Gastrocnemius medialis (tissue), 4 donors: ENCODE measurements at regions not wholly inside any gene's neighbourhood (a gene's known extent, or its start where the extent isn't known, plus 50 kb on each side); places are given as distances from the start of the nearest gene placed in this dataset.
"Not testable (repeated sequence)": the region's sequence is repeated elsewhere in the genome, so short reads cannot be mapped to it uniquely, and the experiment has no call there.

ENCODE experiments used
- ATAC-seq, 2 donors: fragments of 150-250 bp; one replicate each; pipeline ENCODE4 v1.9.1; 2016
- DNase-seq, 2 donors: peaks; one replicate each; pipeline ENCODE4 v3.0.0-alpha.2; 2019
- H3K27ac ChIP-seq, 4 donors: fragments of 200-600 bp; sonication (generic); 1 replicate in 1 of 4; 2 replicates in 3 of 4; pipeline ENCODE4 v1.5.1; 2016 to 2018; ENCODE audit warnings: mild to moderate bottlenecking in 2 of 4, moderate library complexity in 1 of 4
- H3K27me3 ChIP-seq, 3 donors: fragments of 200-600 bp; sonication (generic) in 2 of 3; 1 replicate in 1 of 3; 2 replicates in 2 of 3; pipeline versions ENCODE4 v1.5.1 to v1.6.0; 2016 to 2019; ENCODE audit warnings: mild to moderate bottlenecking in 1 of 3, moderate library complexity in 1 of 3
- H3K36me3 ChIP-seq, 2 donors: fragments of 200-600 bp; sonication (generic) in 1 of 2; one replicate each; pipeline ENCODE4 v1.5.1; 2017 to 2018
- H3K4me1 ChIP-seq, 2 donors: fragments of 200-600 bp; sonication (generic) in 1 of 2; one replicate each; pipeline ENCODE4 v1.5.1; 2016 to 2017; ENCODE audit warnings: mild to moderate bottlenecking in 2 of 2
- H3K4me3 ChIP-seq, 4 donors: fragments of 200-600 bp; sonication (generic) in 3 of 4; 1 replicate in 1 of 4; 2 replicates in 3 of 4; pipeline ENCODE4 v1.5.1; 2016 to 2019; ENCODE audit warnings: mild to moderate bottlenecking in 2 of 4
- H3K9me3 ChIP-seq, 3 donors: fragments of 200-600 bp; sonication (generic) in 2 of 3; 1 replicate in 1 of 3; 2 replicates in 2 of 3; pipeline ENCODE4 v1.5.1; 2016 to 2019
- CTCF ChIP-seq, 5 experiments: fragments of 450-650 bp in 3 of 5; fragments of 200-600 bp in 2 of 5; sonication (generic) in 2 of 5; IDR thresholded peaks in 4 of 5; conservative IDR thresholded peaks in 1 of 5; 1 replicate in 4 of 5; 2 replicates in 1 of 5; pipeline ENCODE4 v1.5.1; 2016 to 2019; ENCODE audit warnings: antibody characterized with exemption in 5 of 5, mild to moderate bottlenecking in 3 of 5, moderate library complexity in 3 of 5
- POLR2A ChIP-seq, 2 donors: fragments of 450-650 bp; IDR thresholded peaks; one replicate each; pipeline ENCODE4 v1.6.1; 2017; ENCODE audit warnings: antibody characterized with exemption in 2 of 2, mild to moderate bottlenecking in 2 of 2, moderate library complexity in 2 of 2
- in situ Hi-C, 4 donors: fragments of 200-750 bp; cut with MboI; loops; one replicate each; pipeline versions ENCODE4 v1.15.0 to v1.8.0; 2017; ENCODE audit warnings: low sequenced_read_pairs in 4 of 4
- intact Hi-C: fragments of 100-400 bp; cut with DNase I; formaldehyde crosslinking; loops from one replicate; pipeline ENCODE4 v1.15.1; 2023; ENCODE audit warnings: low total_unique reads

- H3K27ac ChIP-seq = no peak overlapping the region
- ATAC-seq (no peak), DNase-seq (no peak)
- no peak overlapping the region for H3K4me3 ChIP-seq
- H3K27me3 ChIP-seq = no peaks in the 10 kb centered on the region
- no peak for TF ChIP-seq CTCF (IDR thresholded peaks at IDR 0.05 in 4 of 5, conservative IDR thresholded peaks at IDR 0.05 in 1 of 5)
- no peak for TF ChIP-seq POLR2A (IDR thresholded peaks at IDR 0.05)
- H3K36me3 ChIP-seq = no peaks in the 10 kb centered on the region
- intact Hi-C loops (no loop called here), in situ Hi-C loops (no loop called here)
- H3K9me3 ChIP-seq = no peaks in the 10 kb centered on the region
- no peaks in the 10 kb centered on the region for H3K4me1 ChIP-seq
These were observed 126.0 kb upstream of the MITF start for GRCh38 chr3:69613286-69613685.

GRCh38 chr3:69612791-69613190, 126.5 kb upstream of the MITF start:
- Histone ChIP-seq H3K36me3 (no peaks in the 10 kb centered on the region), H3K27ac (no peak overlapping the region), H3K9me3 (no peaks in the 10 kb centered on the region), H3K4me1 (no peaks in the 10 kb centered on the region), H3K27me3 (no peaks in the 10 kb centered on the region), H3K4me3 (no peak overlapping the region)
- DNase-seq (no peak), ATAC-seq (no peak)
- in situ Hi-C loops (no loop called here), intact Hi-C loops (no loop called here)
- TF ChIP-seq POLR2A (IDR thresholded peaks at IDR 0.05) (no peak), CTCF (IDR thresholded peaks at IDR 0.05 in 4 of 5, conservative IDR thresholded peaks at IDR 0.05 in 1 of 5) (no peak)

- H3K36me3 ChIP-seq, H3K4me3 ChIP-seq, intact Hi-C loops, ATAC-seq, H3K27me3 ChIP-seq, H3K9me3 ChIP-seq, H3K27ac ChIP-seq, H3K4me1 ChIP-seq, in situ Hi-C loops, DNase-seq: not testable (repeated sequence)
These were observed 129.7 kb upstream of the MITF start for GRCh38 chr3:69609566-69609965.

- no peaks in the 10 kb centered on the region for H3K4me1 ChIP-seq
- no peak overlapping the region for H3K4me3 ChIP-seq
- ATAC-seq = peak in 1 of 2 donors; percentile 12
- no peak overlapping the region for H3K27ac ChIP-seq
- intact Hi-C loops (no loop called here), in situ Hi-C loops (no loop called here)
- H3K9me3 ChIP-seq = no peaks in the 10 kb centered on the region
- H3K36me3 ChIP-seq = no peaks in the 10 kb centered on the region
- no peaks in the 10 kb centered on the region for H3K27me3 ChIP-seq
- no peak for DNase-seq
- TF ChIP-seq POLR2A (IDR thresholded peaks at IDR 0.05) = no peak
- TF ChIP-seq CTCF (IDR thresholded peaks at IDR 0.05 in 4 of 5, conservative IDR thresholded peaks at IDR 0.05 in 1 of 5) = no peak
These were observed 131.6 kb upstream of the MITF start for GRCh38 chr3:69607466-69608305.

GRCh38 chr3:69605867-69606266, 133.4 kb upstream of the MITF start:
- intact Hi-C loops (no loop called here), in situ Hi-C loops (no loop called here)
- no peak overlapping the region for H3K27ac ChIP-seq
- DNase-seq (no peak), ATAC-seq (no peak)
- H3K4me3 ChIP-seq = no peak overlapping the region
- H3K4me1 ChIP-seq = no peaks in the 10 kb centered on the region
- TF ChIP-seq CTCF (IDR thresholded peaks at IDR 0.05 in 4 of 5, conservative IDR thresholded peaks at IDR 0.05 in 1 of 5) (no peak), POLR2A (IDR thresholded peaks at IDR 0.05) (no peak)
- H3K36me3 ChIP-seq = no peaks in the 10 kb centered on the region
- no peaks in the 10 kb centered on the region for H3K9me3 ChIP-seq
- no peaks in the 10 kb centered on the region for H3K27me3 ChIP-seq
